GM19193 (cell line): ENCODE measurements at regions not wholly inside any gene's neighbourhood (a gene's known extent, or its start where the extent isn't known, plus 50 kb on each side); places are given as distances from the start of the nearest gene placed in this dataset.

Experiments
- POLR2A ChIP-seq: IDR thresholded peaks from 4 replicates; pipeline ENCODE4 v1.6.1; 2011; ENCODE audit not compliant: insufficient read depth, insufficient read length; ENCODE audit errors: extremely low read depth

DNA sequence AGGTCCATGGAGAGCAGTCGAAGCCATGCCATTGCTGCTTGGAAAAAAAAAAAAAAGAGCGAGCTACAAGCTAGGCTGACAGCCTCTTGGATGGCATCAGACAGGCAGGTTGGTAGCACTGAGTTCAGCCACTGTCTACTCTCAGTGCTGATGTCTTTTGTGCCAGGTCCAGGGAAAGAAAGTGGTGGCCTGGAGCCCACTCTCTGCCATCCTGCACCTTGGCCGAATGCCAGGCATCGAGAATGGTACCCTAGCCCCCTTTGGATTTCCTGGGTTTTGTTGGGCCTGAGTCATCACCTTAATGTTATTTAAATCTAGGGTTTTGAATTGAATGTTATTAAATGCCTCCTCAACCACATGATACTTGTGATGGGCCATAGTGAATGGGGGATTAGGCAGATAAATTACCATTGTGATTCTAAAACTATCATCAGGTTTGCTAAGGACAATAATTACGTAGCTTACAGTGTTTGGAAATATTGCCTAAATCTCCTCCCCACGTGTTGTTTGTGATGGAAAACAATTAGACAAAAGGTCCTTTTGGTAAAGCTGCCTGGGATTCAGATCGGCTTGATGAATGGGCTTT is 195.7 kb upstream of the GPR26 start:
- TF ChIP-seq POLR2A: no peak

DNA sequence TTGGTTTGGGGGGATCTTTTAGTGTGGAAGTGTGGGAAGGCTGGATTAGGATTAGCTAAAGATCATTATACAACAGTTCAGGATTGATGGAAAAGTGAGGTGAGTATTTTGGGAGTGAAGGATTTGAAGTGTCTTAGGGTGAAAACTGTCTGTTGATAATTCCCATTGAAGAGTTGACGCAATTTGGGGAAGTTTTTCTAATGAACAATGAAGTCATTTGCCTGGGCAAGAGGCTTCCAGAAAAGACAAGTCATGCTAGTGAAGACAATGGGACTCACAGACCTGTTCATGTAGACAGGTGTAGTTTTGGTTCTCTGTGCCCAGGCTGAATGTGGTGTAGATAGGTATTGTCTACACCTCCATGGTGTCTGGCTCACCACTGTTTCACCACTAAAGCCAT is 194.3 kb upstream of the GPR26 start:
- TF ChIP-seq POLR2A: no peak

DNA sequence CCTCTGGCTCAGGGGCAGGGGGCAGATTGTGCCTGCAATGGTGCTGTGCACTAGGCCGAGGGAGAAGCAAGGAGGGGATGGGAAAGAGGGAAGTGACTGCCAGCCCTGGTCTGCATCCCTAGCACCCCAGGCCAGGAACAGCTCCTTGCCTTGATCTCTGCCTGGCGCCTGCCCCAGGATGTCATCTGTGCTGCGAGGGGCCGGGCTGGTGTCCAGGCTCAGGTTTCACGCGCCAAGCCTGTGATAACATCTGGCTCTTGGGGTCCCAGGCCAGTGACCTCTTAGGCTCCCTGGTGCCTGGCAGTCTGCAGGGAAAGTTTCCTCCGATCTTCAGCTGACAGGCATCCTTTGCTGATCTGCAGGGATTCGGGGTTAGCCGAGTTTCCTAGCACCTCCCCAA is 193.5 kb upstream of the GPR26 start:
- no peak for TF ChIP-seq POLR2A

DNA sequence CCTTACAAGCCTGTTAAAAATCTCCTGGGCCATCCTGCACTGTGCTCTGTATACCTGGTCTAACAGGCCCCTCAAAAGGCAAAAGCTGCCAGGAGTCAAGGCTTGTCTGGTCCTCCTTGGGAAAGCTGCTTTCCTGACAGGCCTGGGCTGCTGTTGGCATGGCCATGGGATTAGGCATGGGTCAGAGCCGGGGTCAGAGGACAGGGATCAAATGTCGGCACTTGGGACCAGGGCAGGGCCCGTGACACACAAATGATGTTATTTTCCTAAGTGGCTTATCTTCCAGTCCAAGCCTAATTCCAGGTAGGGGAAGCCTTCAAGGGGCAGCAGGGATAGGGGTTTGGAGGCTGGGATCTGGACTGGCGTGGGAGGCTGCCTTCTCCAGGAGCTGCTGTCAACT is 191.5 kb upstream of the GPR26 start:
- no peak for TF ChIP-seq POLR2A

DNA sequence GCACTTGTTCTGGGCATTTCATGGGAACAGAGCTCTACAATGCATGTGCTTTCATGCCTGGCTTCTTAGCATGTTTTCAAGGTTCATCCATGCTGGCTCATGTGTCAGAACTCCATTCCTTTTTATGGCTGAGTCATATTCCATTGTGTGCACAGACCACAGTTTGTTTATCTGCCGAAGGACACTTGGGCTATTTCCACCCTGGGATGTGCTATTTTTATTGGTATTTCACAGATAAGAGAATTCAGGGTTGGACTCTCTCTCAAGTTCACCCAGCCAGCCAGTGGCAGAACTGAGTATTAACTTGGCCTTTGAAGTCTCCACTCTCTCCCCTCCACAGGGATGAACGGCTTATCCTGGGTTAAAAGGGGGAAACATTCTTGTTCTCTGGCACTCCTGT is 190.7 kb upstream of the GPR26 start:
- no peak for TF ChIP-seq POLR2A

DNA sequence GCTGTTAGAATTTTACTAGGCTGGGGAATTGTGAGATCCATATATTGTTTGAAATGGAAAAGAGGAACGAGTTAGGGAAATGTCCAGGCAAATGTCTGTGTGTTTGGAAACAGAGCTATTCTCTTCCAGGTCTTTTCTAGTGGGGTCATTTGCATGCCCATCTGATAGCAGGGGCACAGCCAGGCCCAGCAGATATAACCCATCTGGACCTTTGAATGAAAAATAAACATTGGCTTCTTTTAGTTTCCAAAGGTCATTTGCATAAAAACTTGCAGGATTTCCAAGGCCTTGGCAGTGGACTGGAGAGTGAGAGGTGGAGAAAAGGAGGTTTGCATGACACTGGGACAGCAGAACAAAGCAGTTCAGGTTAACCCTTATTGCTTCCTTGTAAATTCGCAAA is 188.0 kb upstream of the GPR26 start:
- TF ChIP-seq POLR2A: no peak

DNA sequence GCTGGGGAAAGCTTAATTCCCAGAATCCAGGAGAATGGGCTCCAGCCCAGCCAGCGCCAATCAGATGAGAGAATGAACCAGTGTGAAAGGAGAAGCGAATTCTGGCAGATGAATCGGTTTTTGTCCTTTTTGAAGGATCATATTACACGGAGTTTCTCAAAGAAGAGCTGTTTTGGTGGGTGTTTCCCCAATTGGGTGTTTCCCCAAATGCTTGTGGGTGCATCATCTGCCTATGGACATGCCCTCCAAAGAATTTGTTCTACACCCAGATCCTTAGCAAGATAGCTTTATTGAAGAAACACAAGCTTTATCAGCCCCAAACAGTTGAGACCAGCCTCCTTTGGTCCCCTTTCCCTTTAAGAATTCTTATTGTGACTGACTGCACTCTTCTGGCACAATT is 186.5 kb upstream of the GPR26 start:
- no peak for TF ChIP-seq POLR2A

DNA sequence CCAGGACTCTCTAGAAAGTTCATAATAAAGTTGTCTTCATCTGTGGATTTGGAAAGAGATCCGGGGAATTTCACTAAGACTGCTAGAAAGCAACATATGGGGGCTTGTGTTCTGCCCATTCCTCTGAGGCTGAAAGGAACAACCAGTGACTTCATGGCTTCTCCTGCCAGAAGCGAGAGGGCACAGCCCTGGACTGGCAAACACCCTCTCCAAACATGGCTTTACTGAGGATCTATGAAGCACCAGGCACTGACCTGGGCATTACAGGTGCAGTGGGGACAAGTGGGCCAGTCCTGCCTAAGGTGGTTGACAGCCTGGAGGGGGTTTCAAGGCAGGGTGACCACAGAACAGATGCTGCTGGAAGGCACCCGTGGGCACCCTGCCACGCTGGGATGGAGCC is 185.8 kb upstream of the GPR26 start:
- no peak for TF ChIP-seq POLR2A

DNA sequence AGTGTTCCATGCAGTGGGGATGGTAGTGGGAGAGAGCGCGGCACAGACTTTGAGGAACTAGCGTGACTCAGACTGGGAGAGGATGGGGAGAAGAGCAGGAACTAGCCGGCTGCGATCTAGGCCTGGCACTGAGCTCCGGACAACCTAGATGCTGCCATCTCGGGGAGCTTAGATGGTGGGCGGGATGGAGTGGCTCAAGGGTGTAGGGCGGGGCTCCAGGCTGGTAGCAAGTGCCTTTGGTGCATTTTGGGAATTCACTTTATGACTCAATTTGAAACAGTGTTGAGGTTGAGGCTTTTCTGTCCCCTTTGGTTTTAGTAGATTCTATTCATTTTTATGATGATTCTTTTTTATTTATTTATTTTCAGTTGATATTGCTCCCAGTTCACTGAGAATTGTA is 185.3 kb upstream of the GPR26 start:
- TF ChIP-seq POLR2A: no peak

DNA sequence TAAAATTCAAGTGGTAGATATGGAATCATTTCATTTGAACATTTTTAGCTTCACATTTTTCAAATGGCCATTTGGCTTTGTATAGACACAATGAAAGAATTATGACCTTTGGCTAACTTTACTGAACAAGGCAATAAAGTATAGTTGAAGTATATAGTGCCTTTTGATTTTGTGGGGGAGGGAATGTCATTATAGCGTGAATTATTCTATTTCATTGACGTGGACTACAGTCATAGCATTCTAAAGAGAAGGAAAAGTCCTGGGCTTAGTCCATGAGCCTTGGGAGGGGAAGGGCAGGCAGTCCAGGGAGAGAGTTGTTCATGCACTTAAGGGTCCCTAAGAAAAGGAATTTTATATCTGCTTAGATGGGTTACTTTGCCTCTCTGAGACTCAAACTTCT is 181.4 kb upstream of the GPR26 start:
- TF ChIP-seq POLR2A: no peak

DNA sequence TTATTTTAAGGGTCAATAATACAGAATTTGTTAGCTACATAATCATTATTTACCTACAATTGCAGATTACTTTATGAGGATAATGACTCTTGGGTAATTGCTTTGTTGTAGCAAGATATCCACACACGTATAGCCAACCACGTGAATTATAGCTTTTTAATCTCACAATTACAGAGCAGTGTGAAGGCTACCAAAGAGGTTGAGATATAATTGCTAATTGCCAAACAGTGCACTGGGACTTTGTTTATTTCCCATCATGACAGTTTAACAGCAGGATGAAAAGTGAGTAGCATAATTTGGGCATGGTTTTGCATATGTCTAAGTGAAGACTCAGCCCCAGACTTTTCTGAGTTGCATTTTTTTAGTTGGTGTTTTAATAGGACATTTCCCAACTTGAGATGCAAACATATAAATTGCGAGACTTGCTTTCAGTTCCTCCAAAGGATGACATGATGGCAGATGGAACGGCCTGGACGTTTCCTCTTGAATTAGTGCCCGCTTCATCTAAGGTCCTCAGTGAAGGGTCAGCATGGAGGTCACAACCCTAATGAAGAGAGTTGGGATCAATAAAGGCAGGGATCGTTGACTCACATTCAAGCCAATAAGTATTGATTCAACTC is 180.7 kb upstream of the GPR26 start:
- no peak for TF ChIP-seq POLR2A

DNA sequence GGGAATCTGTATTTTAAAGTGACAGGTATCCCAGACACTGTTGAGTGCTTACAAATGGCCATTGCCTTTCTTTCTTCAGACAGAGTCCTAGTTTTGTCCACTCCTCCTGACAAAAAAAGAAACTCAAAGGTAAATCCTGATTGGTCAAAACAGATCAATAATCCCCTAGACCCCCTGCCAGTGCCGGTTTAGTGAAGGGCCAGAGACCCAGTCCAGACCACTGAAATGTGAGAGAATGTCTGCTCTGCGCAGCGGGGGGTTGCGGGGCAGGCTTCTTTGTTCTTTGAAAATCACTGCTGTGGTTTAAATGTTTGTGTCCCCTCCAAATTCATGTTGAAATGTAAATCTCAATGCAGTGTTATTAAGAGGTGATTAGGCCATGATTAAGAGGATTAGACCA is 177.7 kb upstream of the GPR26 start:
- TF ChIP-seq POLR2A: no peak

DNA sequence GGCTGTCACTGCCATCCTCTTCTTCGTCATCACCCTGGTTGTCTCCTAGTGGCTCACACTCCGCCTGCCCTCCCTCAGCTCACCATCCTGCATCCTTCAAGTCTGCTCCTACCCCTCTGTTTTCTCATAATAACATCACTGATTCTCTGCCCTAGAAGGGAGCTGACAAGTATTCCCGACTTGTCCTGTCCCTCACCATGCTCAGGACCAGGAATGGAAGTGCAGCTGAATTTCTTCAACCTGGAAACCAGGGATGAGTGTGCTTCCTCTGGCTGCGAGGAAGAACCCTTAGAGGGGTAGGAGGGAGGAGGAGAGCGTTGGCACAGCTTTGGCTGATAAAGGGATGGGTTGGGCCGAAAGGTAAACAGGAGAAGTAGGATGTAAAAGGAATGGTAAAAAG is 174.8 kb upstream of the GPR26 start:
- TF ChIP-seq POLR2A: no peak

DNA sequence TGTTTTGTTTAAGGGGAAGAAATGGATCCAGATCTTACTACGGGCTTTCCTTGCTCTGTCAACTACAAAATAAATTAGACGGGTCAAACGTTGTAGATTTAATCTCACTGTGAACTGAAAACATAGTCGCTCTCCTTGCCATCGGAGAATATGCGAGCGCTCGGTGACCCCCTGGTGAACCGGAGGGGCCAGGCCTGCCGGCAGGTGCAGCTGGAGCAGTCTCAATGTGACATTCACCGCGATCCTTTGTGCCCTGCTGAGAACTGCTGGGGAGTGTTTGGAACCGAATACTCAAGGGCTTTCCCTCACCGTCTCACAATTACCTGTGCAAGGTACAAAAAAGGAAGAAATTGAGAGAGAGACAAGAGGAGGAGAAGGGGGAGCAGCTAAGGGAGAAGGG is 174.1 kb upstream of the GPR26 start:
- TF ChIP-seq POLR2A: no peak

DNA sequence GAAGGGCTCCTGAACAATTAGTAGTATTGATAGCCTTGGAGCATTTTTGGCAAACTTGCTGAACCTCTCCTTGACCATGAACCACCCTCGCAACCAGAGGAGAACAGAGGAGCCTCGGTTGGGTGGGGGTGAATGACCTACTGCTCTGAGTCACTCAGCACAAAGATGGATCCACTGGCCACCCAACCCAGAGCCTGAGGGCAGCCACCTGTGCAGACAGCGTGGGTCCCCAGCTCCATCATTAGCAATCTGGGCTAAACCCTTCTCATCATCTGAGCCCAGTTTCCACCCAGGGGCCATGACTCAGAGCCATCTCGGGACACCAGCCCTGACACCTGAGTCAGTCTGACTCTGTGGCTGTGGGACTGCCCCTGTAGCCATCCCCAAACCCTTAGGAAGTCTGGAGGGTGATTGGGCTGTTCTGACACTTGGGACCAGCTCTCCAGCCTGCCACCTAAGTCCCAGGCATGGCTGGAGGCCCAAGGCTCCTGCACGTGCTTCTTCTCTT is 171.8 kb upstream of the GPR26 start:
- no peak for TF ChIP-seq POLR2A

DNA sequence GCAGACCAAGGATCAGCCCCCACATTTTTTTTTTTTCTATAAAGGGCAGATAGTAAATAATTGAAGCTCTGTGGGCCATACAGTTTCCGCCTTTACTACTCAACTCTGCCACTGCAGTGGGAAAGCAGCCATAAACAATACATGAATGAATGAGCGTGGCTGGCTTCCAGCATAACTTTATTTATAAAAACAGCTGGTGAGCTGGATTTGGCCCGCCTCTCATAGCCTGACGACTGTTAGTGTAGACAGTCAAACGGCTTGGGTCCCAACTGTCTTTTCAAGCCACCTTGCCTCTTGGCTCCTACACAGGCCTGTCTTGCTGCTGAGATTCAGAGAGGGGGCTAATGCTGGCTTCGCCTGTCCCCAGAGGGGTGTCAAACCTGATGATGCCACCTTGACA is 169.8 kb upstream of the GPR26 start:
- no peak for TF ChIP-seq POLR2A
